A549 (cell line): ENCODE measurements at regions not wholly inside any gene's neighbourhood (a gene's known extent, or its start where the extent isn't known, plus 50 kb on each side); places are given as distances from the start of the nearest gene placed in this dataset.

Experiments
- BHLHE40 ChIP-seq: IDR thresholded peaks from 2 replicates; pipeline ENCODE4 v1.6.1; 2012; ENCODE audit warnings: low read depth, low read length, inconsistent platforms
- HOXA7 ChIP-seq: fragments of 250-450 bp; sonication (Bioruptor Pico); IDR thresholded peaks from 2 replicates; pipeline ENCODE4 v1.5.0; 2020; ENCODE audit warnings: mild to moderate bottlenecking, moderate library complexity
- JUNB ChIP-seq: fragments of >200 bp; sonication (Bioruptor Twin); formaldehyde crosslinking; IDR thresholded peaks from 2 replicates; pipeline ENCODE4 v1.6.1; 2016
- KDM1A ChIP-seq: fragments of 200-600 bp; sonication (generic); IDR thresholded peaks from 2 replicates; pipeline ENCODE4 v1.6.1; 2016; ENCODE audit warnings: low read depth, mild to moderate bottlenecking
- MAFK ChIP-seq: fragments of 450-650 bp; IDR thresholded peaks from 2 replicates; pipeline ENCODE4 v1.6.1; 2014; ENCODE audit not compliant: partially characterized antibody
- MYC ChIP-seq: IDR thresholded peaks from 2 replicates; pipeline ENCODE4 v1.6.1; 2012; ENCODE audit warnings: mild to moderate bottlenecking, inconsistent platforms, low read length, improper control_type of control experiment, borderline replicate concordance
- NPAS2 ChIP-seq: fragments of 250-450 bp; sonication (Bioruptor Pico); IDR thresholded peaks from 2 replicates; pipeline ENCODE4 v1.8.0; 2022; ENCODE audit warnings: mild to moderate bottlenecking, moderate library complexity, borderline replicate concordance
- POLR2A ChIP-seq: IDR thresholded peaks from 2 replicates; pipeline ENCODE4 v1.6.1; 2012; ENCODE audit warnings: mild to moderate bottlenecking, low read length
- TF ChIP-seq, protein P1 (sequence below): fragments of >200 bp; sonication (Bioruptor Twin); formaldehyde crosslinking; IDR thresholded peaks from 3 replicates; pipeline ENCODE4 v1.5.1; 2016
- TF ChIP-seq, protein P2 (sequence below): IDR thresholded peaks from 2 replicates; pipeline ENCODE4 v1.6.1; 2012
- TF ChIP-seq, protein P3 (sequence below): IDR thresholded peaks from 2 replicates; pipeline ENCODE4 v1.6.1; 2012; ENCODE audit warnings: low read depth, borderline replicate concordance

DNA sequence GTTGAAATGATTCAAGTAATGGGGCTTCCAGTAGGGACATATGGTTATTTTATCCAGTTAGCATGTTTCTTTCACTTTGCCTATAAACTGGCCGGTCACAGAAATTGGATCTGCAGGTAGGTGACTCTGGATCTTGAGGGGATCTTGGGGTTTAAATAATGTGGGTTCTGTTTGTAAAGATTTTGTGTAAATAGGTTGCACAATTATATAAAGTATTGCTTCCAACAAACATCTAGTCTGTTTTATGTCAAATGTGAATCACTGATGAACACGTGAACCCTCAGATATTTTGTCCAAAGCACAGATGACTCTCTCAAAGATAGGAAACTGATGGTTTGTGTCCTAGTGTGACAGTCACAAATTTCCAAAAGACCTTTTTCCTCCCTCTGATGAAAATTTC is 98.4 kb downstream of the ZIC5 start:
- TF ChIP-seq, protein P1, sequence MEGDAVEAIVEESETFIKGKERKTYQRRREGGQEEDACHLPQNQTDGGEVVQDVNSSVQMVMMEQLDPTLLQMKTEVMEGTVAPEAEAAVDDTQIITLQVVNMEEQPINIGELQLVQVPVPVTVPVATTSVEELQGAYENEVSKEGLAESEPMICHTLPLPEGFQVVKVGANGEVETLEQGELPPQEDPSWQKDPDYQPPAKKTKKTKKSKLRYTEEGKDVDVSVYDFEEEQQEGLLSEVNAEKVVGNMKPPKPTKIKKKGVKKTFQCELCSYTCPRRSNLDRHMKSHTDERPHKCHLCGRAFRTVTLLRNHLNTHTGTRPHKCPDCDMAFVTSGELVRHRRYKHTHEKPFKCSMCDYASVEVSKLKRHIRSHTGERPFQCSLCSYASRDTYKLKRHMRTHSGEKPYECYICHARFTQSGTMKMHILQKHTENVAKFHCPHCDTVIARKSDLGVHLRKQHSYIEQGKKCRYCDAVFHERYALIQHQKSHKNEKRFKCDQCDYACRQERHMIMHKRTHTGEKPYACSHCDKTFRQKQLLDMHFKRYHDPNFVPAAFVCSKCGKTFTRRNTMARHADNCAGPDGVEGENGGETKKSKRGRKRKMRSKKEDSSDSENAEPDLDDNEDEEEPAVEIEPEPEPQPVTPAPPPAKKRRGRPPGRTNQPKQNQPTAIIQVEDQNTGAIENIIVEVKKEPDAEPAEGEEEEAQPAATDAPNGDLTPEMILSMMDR, result no peak
- TF ChIP-seq HOXA7, result no peak
- TF ChIP-seq MYC, result no peak
- TF ChIP-seq, protein P2, sequence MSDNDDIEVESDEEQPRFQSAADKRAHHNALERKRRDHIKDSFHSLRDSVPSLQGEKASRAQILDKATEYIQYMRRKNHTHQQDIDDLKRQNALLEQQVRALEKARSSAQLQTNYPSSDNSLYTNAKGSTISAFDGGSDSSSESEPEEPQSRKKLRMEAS, result no peak
- no peak for TF ChIP-seq POLR2A
- TF ChIP-seq MAFK, result no peak
- no peak for TF ChIP-seq NPAS2
- TF ChIP-seq KDM1A, result no peak
- TF ChIP-seq, protein P3, sequence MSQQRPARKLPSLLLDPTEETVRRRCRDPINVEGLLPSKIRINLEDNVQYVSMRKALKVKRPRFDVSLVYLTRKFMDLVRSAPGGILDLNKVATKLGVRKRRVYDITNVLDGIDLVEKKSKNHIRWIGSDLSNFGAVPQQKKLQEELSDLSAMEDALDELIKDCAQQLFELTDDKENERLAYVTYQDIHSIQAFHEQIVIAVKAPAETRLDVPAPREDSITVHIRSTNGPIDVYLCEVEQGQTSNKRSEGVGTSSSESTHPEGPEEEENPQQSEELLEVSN, result no peak
- TF ChIP-seq BHLHE40, result no peak
- no peak for TF ChIP-seq JUNB
